HCT116 (cell line): ENCODE measurements at regions not wholly inside any gene's neighbourhood (a gene's known extent, or its start where the extent isn't known, plus 50 kb on each side); places are given as distances from the start of the nearest gene placed in this dataset.

Experiments used
- ATAC-seq: fragments of 200-7000 bp; cut with Tn5 transposase; 2 replicates; pipeline ENCODE4 v1.9.1; 2020; ENCODE audit warnings: mild to moderate bottlenecking, moderate library complexity
- BruUV-seq: library from RNA; stranded (reverse); fragments of 400-500 nt; replicated peaks from 2 replicates; lab custom pipeline; 2021; lab: Mats Ljungman, UMichigan
- CTCF ChIA-PET: fragments of 300-600 bp; sonication (Branson Sonifier 250); formaldehyde crosslinking; loops from one replicate; lab custom pipeline; 2021; ENCODE audit warnings: antibody characterized with exemption; lab: Charles Lee
- POLR2A ChIA-PET: fragments of 300-600, 350-600 bp; sonication (Branson Sonifier 250); formaldehyde crosslinking; loops from one replicate; lab custom pipeline; 2021; ENCODE audit warnings: antibody characterized with exemption; lab: Charles Lee
- RAD21 ChIA-PET, 2 experiments: fragments of 300-600 bp; sonication (Branson Sonifier 250); formaldehyde crosslinking; loops; one replicate each; lab custom pipeline; 2023; ENCODE audit warnings: low total read pairs in 2 of 2; ENCODE audit not compliant: uncharacterized antibody in 2 of 2, unreplicated experiment in 2 of 2, low non-redundant PET in 1 of 2; lab: Charles Lee
- DNase-seq: peaks from one replicate; pipeline ENCODE4 v3.0.0-alpha.2; 2010; ENCODE audit warnings: low read depth, low spot score
- H2AFZ ChIP-seq: fragments of 200-600 bp; shearing (Covaris generic), sonication (generic); 2 replicates; pipeline ENCODE4 v1.6.1; 2017; ENCODE audit warnings: low read depth, mixed run types, mixed read lengths, antibody characterized with exemption, low read length; ENCODE audit not compliant: poor library complexity, severe bottlenecking
- H3K27ac ChIP-seq: 2 replicates; pipeline ENCODE4 v1.5.1; 2012; ENCODE audit warnings: low read depth, low read length
- H3K27me3 ChIP-seq: fragments of 200-600 bp; sonication (generic); 2 replicates; pipeline ENCODE4 v1.6.1; 2016; ENCODE audit warnings: mixed run types, low read length, mixed read lengths; ENCODE audit not compliant: insufficient read depth
- H3K36me3 ChIP-seq, 2 experiments: fragments of 200-500 bp in 1 of 2; fragments of 200-600 bp in 1 of 2; sonication (Bioruptor generic) in 1 of 2; sonication (generic) in 1 of 2; 2 replicates each; pipeline versions ENCODE4 v1.5.1 to v1.6.1; 2014 to 2016; ENCODE audit warnings: low read length in 2 of 2, inconsistent platforms in 1 of 2, mixed read lengths in 1 of 2, mixed run types in 1 of 2; ENCODE audit not compliant: insufficient read depth in 2 of 2, control insufficient read depth in 1 of 2
- H3K4me1 ChIP-seq, 2 experiments: fragments of 200-600 bp in 1 of 2; sonication (generic) in 1 of 2; 2 replicates each; pipeline versions ENCODE4 v1.5.1 to v1.6.1; 2012 to 2017; ENCODE audit warnings: low read length in 2 of 2, inconsistent platforms in 1 of 2, mild to moderate bottlenecking in 1 of 2, mixed read lengths in 1 of 2, mixed run types in 1 of 2, moderate library complexity in 1 of 2; ENCODE audit not compliant: insufficient read depth in 2 of 2, control insufficient read depth in 1 of 2
- H3K4me2 ChIP-seq: fragments of 200-600 bp; sonication (generic); 2 replicates; pipeline ENCODE4 v1.6.1; 2017; ENCODE audit warnings: mixed run types, low read length, mixed read lengths
- H3K4me3 ChIP-seq, 2 experiments: fragments of 200-600 bp in 1 of 2; sonication (generic) in 1 of 2; replicated peaks in 1 of 2; 2 replicates each; pipeline ENCODE4 v1.5.1; 2011 to 2016; ENCODE audit warnings: low read length in 2 of 2, control low read depth in 1 of 2, low read depth in 1 of 2, mild to moderate bottlenecking in 1 of 2, mixed read lengths in 1 of 2, mixed run types in 1 of 2
- H3K79me2 ChIP-seq: fragments of 200-600 bp; sonication (generic); 2 replicates; pipeline ENCODE4 v1.6.1; 2017; ENCODE audit warnings: mild to moderate bottlenecking, mixed run types, low read length, moderate library complexity, mixed read lengths; ENCODE audit not compliant: insufficient read depth
- H3K9ac ChIP-seq: fragments of 200-600 bp; sonication (generic); 2 replicates; pipeline ENCODE4 v1.6.1; 2016; ENCODE audit warnings: low read length, mixed read lengths
- H3K9me2 ChIP-seq: fragments of 200-600 bp; sonication (generic), shearing (Covaris generic); 2 replicates; pipeline ENCODE4 v1.6.1; 2017; ENCODE audit warnings: mixed run types, mild to moderate bottlenecking, moderate library complexity; ENCODE audit not compliant: insufficient read depth
- H3K9me3 ChIP-seq, 2 experiments: fragments of 200-500 bp in 1 of 2; fragments of 200-600 bp in 1 of 2; sonication (Bioruptor generic) in 1 of 2; sonication (generic) in 1 of 2; 2 replicates each; pipeline ENCODE4 v1.6.1; 2014 to 2017; ENCODE audit warnings: low read length in 2 of 2, mixed read lengths in 2 of 2, inconsistent platforms in 1 of 2, low read depth in 1 of 2, mild to moderate bottlenecking in 1 of 2, mixed run types in 1 of 2, moderate library complexity in 1 of 2; ENCODE audit not compliant: control insufficient read depth in 1 of 2, insufficient read depth in 1 of 2
- H4K20me1 ChIP-seq: fragments of 200-600 bp; sonication (generic), shearing (Covaris generic); 2 replicates; pipeline ENCODE4 v1.6.1; 2017; ENCODE audit warnings: mixed run types, mild to moderate bottlenecking, moderate library complexity; ENCODE audit not compliant: insufficient read depth
- ATF3 ChIP-seq: IDR thresholded peaks from 2 replicates; pipeline ENCODE4 v1.6.1; 2012
- CBX3 ChIP-seq: IDR thresholded peaks from 2 replicates; pipeline ENCODE4 v1.6.1; 2012; ENCODE audit warnings: low read depth
- CEBPB ChIP-seq: IDR thresholded peaks from 2 replicates; pipeline ENCODE4 v1.6.1; 2012; ENCODE audit warnings: low read depth
- EGR1 ChIP-seq: IDR thresholded peaks from 2 replicates; pipeline ENCODE4 v1.6.1; 2012; ENCODE audit warnings: low read depth
- EZH2phosphoT487 ChIP-seq: fragments of 200-600 bp; IDR thresholded peaks from 2 replicates; pipeline ENCODE4 v1.6.1; 2018; ENCODE audit warnings: antibody characterized with exemption, borderline replicate concordance
- FOSL1 ChIP-seq: IDR thresholded peaks from 2 replicates; pipeline ENCODE4 v1.6.1; 2012; ENCODE audit warnings: low read depth
- JUND ChIP-seq: IDR thresholded peaks from 2 replicates; pipeline ENCODE4 v1.6.1; 2012
- POLR2AphosphoS5 ChIP-seq: IDR thresholded peaks from 2 replicates; pipeline ENCODE4 v1.6.1; 2011; ENCODE audit warnings: mild to moderate bottlenecking, low read depth, low read length, moderate library complexity
- RAD21 ChIP-seq: IDR thresholded peaks from 2 replicates; pipeline ENCODE4 v1.6.1; 2012; ENCODE audit warnings: low read depth, mild to moderate bottlenecking
- SRF ChIP-seq: IDR thresholded peaks from 2 replicates; pipeline ENCODE4 v1.6.1; 2012; ENCODE audit warnings: low read depth
- TCF7L2 ChIP-seq: IDR thresholded peaks from 2 replicates; pipeline ENCODE4 v1.7.0; 2011; ENCODE audit warnings: borderline replicate concordance, inconsistent platforms; ENCODE audit not compliant: insufficient read depth, insufficient read length; ENCODE audit errors: extremely low read depth
- YY1 ChIP-seq: IDR thresholded peaks from 2 replicates; pipeline ENCODE4 v1.6.1; 2011; ENCODE audit warnings: low read length, low read depth, moderate library complexity, mild to moderate bottlenecking; ENCODE audit not compliant: insufficient replicate concordance; ENCODE audit errors: extremely low read depth
- ZFX ChIP-seq: fragments of 450-650 bp; IDR thresholded peaks from 2 replicates; pipeline ENCODE4 v1.6.1; 2017
- ZNF274 ChIP-seq: fragments of 200-500 bp; sonication (Bioruptor generic); IDR thresholded peaks from 2 replicates; pipeline ENCODE4 v1.6.1; 2014; ENCODE audit warnings: mild to moderate bottlenecking, low read depth, low read length, inconsistent platforms
- intact Hi-C: fragments of 100-400 bp; cut with micrococcal nuclease; formaldehyde crosslinking; loops from 2 replicates; pipeline ENCODE4 v1.10.0; 2022
- TF ChIP-seq, protein P1 (sequence below): IDR thresholded peaks from 2 replicates; pipeline ENCODE4 v1.6.1; 2012
- TF ChIP-seq, protein P2 (sequence below): IDR thresholded peaks from 2 replicates; pipeline ENCODE4 v1.6.1; 2011; ENCODE audit warnings: mild to moderate bottlenecking, low read length, moderate library complexity; ENCODE audit not compliant: insufficient replicate concordance; ENCODE audit errors: extremely low read depth

- no peak overlapping the region for H3K9ac ChIP-seq
- CTCF ChIA-PET, result no interaction called here
Observed at GRCh38 chr16:87178177-87178863, 138.9 kb downstream of the C16orf95 start.

More at GRCh38 chr16:87178177-87178863, 138.9 kb downstream of the C16orf95 start:
- Histone ChIP-seq H3K27me3 (no peaks in the 10 kb centered on the region), H2AFZ (no peak overlapping the region), H3K36me3 (no peaks in the 10 kb centered on the region)
- POLR2A ChIA-PET, result no interaction called here
- no peak; the same call in 1 of the 2 replicates for ATAC-seq
- TF ChIP-seq CBX3 (no peak), POLR2AphosphoS5 (no peak), TCF7L2 (no peak), ZFX (no peak), JUND (no peak), RAD21 (no peak), YY1 (no peak), ZNF274 (no peak), EZH2phosphoT487 (no peak), FOSL1 (no peak), ATF3 (no peak), CEBPB (no peak), SRF (no peak), EGR1 (no peak)
- TF ChIP-seq, protein P1, sequence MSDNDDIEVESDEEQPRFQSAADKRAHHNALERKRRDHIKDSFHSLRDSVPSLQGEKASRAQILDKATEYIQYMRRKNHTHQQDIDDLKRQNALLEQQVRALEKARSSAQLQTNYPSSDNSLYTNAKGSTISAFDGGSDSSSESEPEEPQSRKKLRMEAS, result no peak
- TF ChIP-seq, protein P2, sequence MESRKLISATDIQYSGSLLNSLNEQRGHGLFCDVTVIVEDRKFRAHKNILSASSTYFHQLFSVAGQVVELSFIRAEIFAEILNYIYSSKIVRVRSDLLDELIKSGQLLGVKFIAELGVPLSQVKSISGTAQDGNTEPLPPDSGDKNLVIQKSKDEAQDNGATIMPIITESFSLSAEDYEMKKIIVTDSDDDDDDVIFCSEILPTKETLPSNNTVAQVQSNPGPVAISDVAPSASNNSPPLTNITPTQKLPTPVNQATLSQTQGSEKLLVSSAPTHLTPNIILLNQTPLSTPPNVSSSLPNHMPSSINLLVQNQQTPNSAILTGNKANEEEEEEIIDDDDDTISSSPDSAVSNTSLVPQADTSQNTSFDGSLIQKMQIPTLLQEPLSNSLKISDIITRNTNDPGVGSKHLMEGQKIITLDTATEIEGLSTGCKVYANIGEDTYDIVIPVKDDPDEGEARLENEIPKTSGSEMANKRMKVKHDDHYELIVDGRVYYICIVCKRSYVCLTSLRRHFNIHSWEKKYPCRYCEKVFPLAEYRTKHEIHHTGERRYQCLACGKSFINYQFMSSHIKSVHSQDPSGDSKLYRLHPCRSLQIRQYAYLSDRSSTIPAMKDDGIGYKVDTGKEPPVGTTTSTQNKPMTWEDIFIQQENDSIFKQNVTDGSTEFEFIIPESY, result no peak
- TF ChIP-seq, all 23 proteins: peak for 0
- H3K9me2 ChIP-seq, result no peaks in the 10 kb centered on the region
- intact Hi-C loops, result no loop called here
- no peak overlapping the region for H3K4me3 ChIP-seq
- BruUV-seq, result no TSS peak
- H3K9me3 ChIP-seq, result no peaks in the 10 kb centered on the region
- no peak overlapping the region for H3K4me2 ChIP-seq
- no peaks in the 10 kb centered on the region for H4K20me1 ChIP-seq
- no peaks in the 10 kb centered on the region for H3K79me2 ChIP-seq
- no peak overlapping the region for H3K27ac ChIP-seq
- DNase-seq, result no peak
- H3K4me1 ChIP-seq, result peaks cover 4 to 18% of the 10 kb centered on the region in 2 experiments; a peak in 3 of 4 replicates
- RAD21 ChIA-PET, result no interaction called here
